SK-N-SH (cell line): ENCODE measurements at regions not wholly inside any gene's neighbourhood (a gene's known extent, or its start where the extent isn't known, plus 50 kb on each side); places are given as distances from the start of the nearest gene placed in this dataset.

Source experiments
- CTCF ChIA-PET: fragments of 300-600, 350-600 bp; formaldehyde crosslinking; extraction: SDS; loops from one replicate; lab custom pipeline; 2021; lab: Yijun Ruan, JAX
- POLR2A ChIA-PET: fragments of 350-600 bp; sonication (Branson Sonifier 250); formaldehyde crosslinking; extraction: SDS; loops from one replicate; lab custom pipeline; 2020; ENCODE audit warnings: antibody characterized with exemption, inconsistent platforms; lab: Yijun Ruan, JAX
- DNase-seq: peaks from one replicate; pipeline ENCODE4 v3.0.0; 2012
- H2AFZ ChIP-seq: fragments of 200-600 bp; sonication (generic); 2 replicates; pipeline ENCODE4 v1.8.1; 2016; ENCODE audit warnings: antibody characterized with exemption, mild to moderate bottlenecking, low read depth
- H3F3A ChIP-seq: fragments of 200-600 bp; sonication (generic); replicated peaks from 2 replicates; pipeline ENCODE3; 2016; ENCODE audit warnings: antibody characterized with exemption, mild to moderate bottlenecking; ENCODE audit not compliant: insufficient read depth
- H3K27ac ChIP-seq, 2 experiments: fragments of 200-500 bp in 1 of 2; fragments of 200-600 bp in 1 of 2; sonication (Bioruptor generic) in 1 of 2; sonication (generic), shearing (Covaris generic) in 1 of 2; 2 replicates each; pipeline versions ENCODE4 v1.5.1 to v1.6.1; 2014 to 2016; ENCODE audit warnings: low read depth in 2 of 2, inconsistent platforms in 1 of 2, low read length in 1 of 2, mild to moderate bottlenecking in 1 of 2, mixed read lengths in 1 of 2
- H3K27me3 ChIP-seq: fragments of 200-600 bp; sonication (generic), shearing (Covaris generic); 2 replicates; pipeline ENCODE4 v1.6.1; 2016; ENCODE audit warnings: mixed run types; ENCODE audit not compliant: insufficient read depth
- H3K36me3 ChIP-seq, 2 experiments: fragments of 200-500 bp in 1 of 2; fragments of 200-600 bp in 1 of 2; sonication (Bioruptor generic) in 1 of 2; sonication (generic) in 1 of 2; replicated peaks in 1 of 2; 2 replicates each; pipeline versions ENCODE3 to v1.5.1; 2014 to 2016; ENCODE audit warnings: low read length in 1 of 2, mild to moderate bottlenecking in 1 of 2; ENCODE audit not compliant: insufficient read depth in 2 of 2, control insufficient read depth in 1 of 2
- H3K4me1 ChIP-seq, 2 experiments: fragments of 200-500 bp in 1 of 2; fragments of 200-600 bp in 1 of 2; sonication (Bioruptor generic) in 1 of 2; sonication (generic), shearing (Covaris generic) in 1 of 2; 2 replicates each; pipeline versions ENCODE4 v1.5.1 to v1.6.1; 2014 to 2016; ENCODE audit warnings: low read depth in 1 of 2, low read length in 1 of 2, mixed run types in 1 of 2; ENCODE audit not compliant: insufficient read depth in 2 of 2, control insufficient read depth in 1 of 2
- H3K4me2 ChIP-seq: fragments of 200-600 bp; sonication (generic), shearing (Covaris generic); 2 replicates; pipeline ENCODE4 v1.6.1; 2017; ENCODE audit warnings: mixed run types
- H3K4me3 ChIP-seq, 2 experiments: fragments of 200-500 bp in 1 of 2; fragments of 200-600 bp in 1 of 2; sonication (Bioruptor generic) in 1 of 2; sonication (generic), shearing (Covaris generic) in 1 of 2; 2 replicates each; pipeline versions ENCODE4 v1.5.1 to v1.8.1; 2014 to 2016; ENCODE audit warnings: low read depth in 2 of 2, inconsistent platforms in 1 of 2, low read length in 1 of 2, mild to moderate bottlenecking in 1 of 2, mixed read lengths in 1 of 2, moderate library complexity in 1 of 2
- H3K79me2 ChIP-seq: fragments of 200-600 bp; sonication (generic); 2 replicates; pipeline ENCODE4 v1.8.1; 2017; ENCODE audit warnings: mild to moderate bottlenecking; ENCODE audit not compliant: insufficient read depth
- H3K9ac ChIP-seq: fragments of 200-600 bp; sonication (generic); 2 replicates; pipeline ENCODE4 v1.6.1; 2017; ENCODE audit warnings: mixed run types
- H3K9me2 ChIP-seq: fragments of 200-600 bp; sonication (generic); 2 replicates; pipeline ENCODE4 v1.6.1; 2017; ENCODE audit warnings: mixed run types
- H3K9me3 ChIP-seq: fragments of 200-600 bp; sonication (generic); 2 replicates; pipeline ENCODE4 v1.6.1; 2017; ENCODE audit warnings: mixed run types, mild to moderate bottlenecking, moderate library complexity
- H4K20me1 ChIP-seq: fragments of 200-600 bp; sonication (generic); 2 replicates; pipeline ENCODE4 v1.6.1; 2017; ENCODE audit warnings: mild to moderate bottlenecking, mixed run types; ENCODE audit not compliant: insufficient read depth
- CHD2 ChIP-seq: fragments of 150-350 bp; IDR thresholded peaks from 2 replicates; pipeline ENCODE4 v1.6.1; 2018; ENCODE audit warnings: low read length; ENCODE audit not compliant: partially characterized antibody
- CTCF ChIP-seq: fragments of 200-600 bp; sonication (generic); IDR thresholded peaks from 2 replicates; pipeline ENCODE4 v1.6.1; 2017; ENCODE audit warnings: antibody characterized with exemption, mild to moderate bottlenecking, moderate library complexity
- ELF1 ChIP-seq: IDR thresholded peaks from 2 replicates; pipeline ENCODE4 v1.4.0; 2012
- EP300 ChIP-seq, 2 experiments: IDR thresholded peaks; 2 replicates each; pipeline versions ENCODE4 v1.4.0 to v1.6.1; 2012; ENCODE audit warnings: borderline replicate concordance in 1 of 2, low read depth in 1 of 2, low read length in 1 of 2
- FOSL2 ChIP-seq: IDR thresholded peaks from 2 replicates; pipeline ENCODE4 v1.4.0; 2012; ENCODE audit warnings: low read depth, mild to moderate bottlenecking, moderate library complexity, borderline replicate concordance
- FOXJ3 ChIP-seq: sonication (generic); formaldehyde crosslinking; IDR thresholded peaks from 2 replicates; pipeline ENCODE4 v1.5.1; 2020; ENCODE audit warnings: mild to moderate bottlenecking, missing genetic modification reagents
- GABPA ChIP-seq: IDR thresholded peaks from 2 replicates; pipeline ENCODE4 v1.4.0; 2012; ENCODE audit warnings: low read depth, mild to moderate bottlenecking
- GATA2 ChIP-seq: sonication (generic); formaldehyde crosslinking; IDR thresholded peaks from 2 replicates; pipeline ENCODE4 v1.5.0; 2020; ENCODE audit warnings: mild to moderate bottlenecking, missing genetic modification reagents
- IRF3 ChIP-seq: fragments of 150-350 bp; IDR thresholded peaks from 2 replicates; pipeline ENCODE4 v1.6.1; 2016; ENCODE audit warnings: mild to moderate bottlenecking, low read depth, low read length
- NRF1 ChIP-seq: IDR thresholded peaks from 2 replicates; pipeline ENCODE4 v1.6.1; 2012; ENCODE audit warnings: low read depth, mild to moderate bottlenecking, low read length
- PBX3 ChIP-seq: IDR thresholded peaks from 2 replicates; pipeline ENCODE4; 2012
- POLR2AphosphoS5 ChIP-seq: IDR thresholded peaks from 2 replicates; pipeline ENCODE4 v1.6.1; 2012; ENCODE audit warnings: low read depth, low read length
- RFX5 ChIP-seq: IDR thresholded peaks from 2 replicates; pipeline ENCODE4 v1.6.1; 2012; ENCODE audit warnings: mild to moderate bottlenecking, improper control_type of control experiment, low read length
- SIN3A ChIP-seq: IDR thresholded peaks from 2 replicates; pipeline ENCODE4 v1.6.1; 2012; ENCODE audit warnings: low read depth, mild to moderate bottlenecking, low read length, moderate library complexity, borderline replicate concordance
- SMC3 ChIP-seq: IDR thresholded peaks from 2 replicates; pipeline ENCODE4 v1.6.1; 2012; ENCODE audit warnings: low read depth, low read length, improper control_type of control experiment
- TCF12 ChIP-seq: IDR thresholded peaks from 2 replicates; pipeline ENCODE4 v1.4.0; 2012
- USF2 ChIP-seq: fragments of 150-350 bp; IDR thresholded peaks from 2 replicates; pipeline ENCODE4 v1.6.1; 2017; ENCODE audit warnings: antibody characterized with exemption, low read length, low read depth, borderline replicate concordance
- WGBS: methylation state at CpG from one replicate; pipeline ENCODE4 v1.1.6; 2017; ENCODE audit warnings: low lambda C conversion rate; 5-methylcytosine and 5-hydroxymethylcytosine counted together

GRCh38 chr13:27000686-27001085 lies 170.9 kb downstream of the USP12 start:
- Histone ChIP-seq H3K4me1 (no peaks in the 10 kb centered on the region; a peak in 1 of 4 replicates), H2AFZ (no peak overlapping the region), H3K9me2 (no peaks in the 10 kb centered on the region), H3K36me3 (no peaks in the 10 kb centered on the region), H3F3A (no peaks in the 10 kb centered on the region), H3K9ac (no peak overlapping the region), H3K27ac (no peak overlapping the region), H3K4me3 (no peak overlapping the region), H3K4me2 (no peak overlapping the region), H3K27me3 (no peaks in the 10 kb centered on the region), H3K9me3 (no peaks in the 10 kb centered on the region), H4K20me1 (no peaks in the 10 kb centered on the region), H3K79me2 (no peaks in the 10 kb centered on the region)
- POLR2A ChIA-PET: no interaction called here
- CTCF ChIA-PET: interaction anchor here (1.0 to 3.9 kb wide), 3 partner anchors 15 to 361 kb away, joined by 3 to 13 read pairs (median 3); no protein-coding TSS in a partner anchor
- no peak for DNase-seq
- TF ChIP-seq SMC3 (no peak), EP300 (IDR thresholded peaks at IDR 0.05; ENCODE audit: borderline replicate concordance in 1 of 2, low read depth in 1 of 2, low read length in 1 of 2) (no peak), CHD2 (no peak), TCF12 (no peak)
- WGBS: 71% methylated on average over 6 of the region's 6 CpGs

GRCh38 chr13:26999499-26999898 lies 172.1 kb downstream of the USP12 start:
- WGBS: 78% methylated on average over 6 of the region's 7 CpGs
- H4K20me1 ChIP-seq: no peaks in the 10 kb centered on the region
- no peaks in the 10 kb centered on the region for H3K9me2 ChIP-seq
- TF ChIP-seq FOSL2 (no peak), GABPA (no peak), RFX5 (no peak), USF2 (no peak), TCF12 (no peak), EP300 (IDR thresholded peaks at IDR 0.05; ENCODE audit: borderline replicate concordance in 1 of 2, low read depth in 1 of 2, low read length in 1 of 2) (no peak), ELF1 (no peak), FOXJ3 (CRISPR knock-in tag) (no peak), IRF3 (no peak), NRF1 (no peak), PBX3 (no peak), SIN3A (no peak), POLR2AphosphoS5 (no peak), CTCF (no peak), GATA2 (CRISPR knock-in tag) (no peak)
- TF ChIP-seq, all 33 proteins: peak for 0
- Histone ChIP-seq H3K36me3 (no peaks in the 10 kb centered on the region), H3K4me2 (no peak overlapping the region), H3K4me1 (no peaks in the 10 kb centered on the region), H3K9ac (no peak overlapping the region), H2AFZ (no peak overlapping the region), H3K27ac (no peak overlapping the region), H3F3A (no peaks in the 10 kb centered on the region), H3K79me2 (no peaks in the 10 kb centered on the region), H3K4me3 (no peak overlapping the region), H3K9me3 (no peaks in the 10 kb centered on the region), H3K27me3 (no peaks in the 10 kb centered on the region)
- POLR2A ChIA-PET: no interaction called here
- no peak for DNase-seq
- CTCF ChIA-PET: no interaction called here
